ENCODE measurements at regions not wholly inside any gene's neighbourhood (a gene's known extent, or its start where the extent isn't known, plus 50 kb on each side); places are given as distances from the start of the nearest gene placed in this dataset.

- no peak overlapping the region for H3K4me3 ChIP-seq (replicated peaks in 1 of 2; ENCODE audit: low read depth in 2 of 2, low read length in 2 of 2)
- DNase-seq (ENCODE audit: low read depth in 2 of 2): no peak
- no peak for TF ChIP-seq CTCF (IDR thresholded peaks at IDR 0.05; ENCODE audit: low read depth, low read length)
Measured at GRCh38 chr16:55380485-55380884, 56.5 kb downstream of the IRX6 start.

- no peak overlapping the region for H3K4me3 ChIP-seq (replicated peaks in 1 of 2; ENCODE audit: low read depth in 2 of 2, low read length in 2 of 2)
- no peak for DNase-seq (ENCODE audit: low read depth in 2 of 2)
- TF ChIP-seq CTCF (IDR thresholded peaks at IDR 0.05; ENCODE audit: low read depth, low read length): no peak
Measured at GRCh38 chr16:55384288-55385247, 60.6 kb downstream of the IRX6 start.

GRCh38 chr16:55385359-55385758 lies 61.4 kb downstream of the IRX6 start:
- no peak for TF ChIP-seq CTCF (IDR thresholded peaks at IDR 0.05; ENCODE audit: low read depth, low read length)
- no peak for DNase-seq (ENCODE audit: low read depth in 2 of 2)
- H3K4me3 ChIP-seq (replicated peaks in 1 of 2; ENCODE audit: low read depth in 2 of 2, low read length in 2 of 2): no peak overlapping the region

GRCh38 chr16:55386534-55387296 lies 62.7 kb downstream of the IRX6 start:
- DNase-seq (ENCODE audit: low read depth in 2 of 2): no peak
- no peak for TF ChIP-seq CTCF (IDR thresholded peaks at IDR 0.05; ENCODE audit: low read depth, low read length)
- no peak overlapping the region for H3K4me3 ChIP-seq (replicated peaks in 1 of 2; ENCODE audit: low read depth in 2 of 2, low read length in 2 of 2)

- DNase-seq (ENCODE audit: low read depth in 2 of 2): no peak
- no peak for TF ChIP-seq CTCF (IDR thresholded peaks at IDR 0.05; ENCODE audit: low read depth, low read length)
Measured at GRCh38 chr16:55388131-55388862, 64.3 kb downstream of the IRX6 start.

GRCh38 chr16:55389426-55390073 lies 65.5 kb downstream of the IRX6 start:
- TF ChIP-seq CTCF (IDR thresholded peaks at IDR 0.05; ENCODE audit: low read depth, low read length): no peak
- H3K4me3 ChIP-seq (replicated peaks in 1 of 2; ENCODE audit: low read depth in 2 of 2, low read length in 2 of 2): no peak overlapping the region
- DNase-seq (ENCODE audit: low read depth in 2 of 2): no peak

More at GRCh38 chr16:55388131-55388862, 64.3 kb downstream of the IRX6 start:
- no peak overlapping the region for H3K4me3 ChIP-seq (replicated peaks in 1 of 2; ENCODE audit: low read depth in 2 of 2, low read length in 2 of 2)

Data from cardiac fibroblast (primary cell).